ELF-1 (cell line): ENCODE measurements at regions not wholly inside any gene's neighbourhood (a gene's known extent, or its start where the extent isn't known, plus 50 kb on each side); places are given as distances from the start of the nearest gene placed in this dataset.

Experiments
- DNase-seq: peaks from one replicate; pipeline ENCODE4 v3.0.0-alpha.2; 2016; ENCODE audit warnings: low read depth, low spot score

DNA sequence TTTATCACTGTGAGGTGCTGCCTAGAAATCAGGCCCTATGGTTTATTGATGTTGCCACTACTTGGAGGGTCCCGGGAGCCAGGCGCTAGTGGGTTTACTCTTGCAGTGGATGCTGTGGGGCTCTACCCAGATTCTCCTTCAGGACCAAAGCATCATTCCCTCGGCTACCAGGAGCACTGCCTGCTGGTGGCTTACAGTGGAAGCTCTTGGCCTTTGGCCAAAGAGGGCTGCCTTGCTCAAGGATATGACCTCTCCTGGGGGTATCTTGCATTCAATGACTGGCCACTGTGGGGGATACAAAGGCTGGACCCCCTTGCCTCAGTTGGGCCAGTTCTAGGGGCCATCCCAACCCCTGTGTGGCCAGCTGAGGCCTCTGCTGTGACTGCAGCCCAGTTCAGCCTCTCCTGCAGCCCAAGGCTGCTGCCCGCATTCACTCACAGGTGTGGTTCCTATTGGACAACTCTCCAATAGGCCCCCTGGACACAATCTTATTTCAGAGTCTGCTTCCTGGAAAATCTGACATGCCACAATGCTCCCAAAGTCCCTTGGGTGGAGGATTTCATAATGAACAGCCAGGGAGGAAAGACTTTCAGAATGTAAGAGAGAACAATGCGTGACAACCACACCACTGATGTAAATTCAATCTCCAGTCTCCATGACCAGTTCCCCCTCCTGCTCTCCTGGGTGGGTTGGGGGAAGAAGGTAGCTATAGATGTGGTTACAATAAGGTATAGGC lies 196.3 kb downstream of the SNX10 start:
- no peak for DNase-seq

DNA sequence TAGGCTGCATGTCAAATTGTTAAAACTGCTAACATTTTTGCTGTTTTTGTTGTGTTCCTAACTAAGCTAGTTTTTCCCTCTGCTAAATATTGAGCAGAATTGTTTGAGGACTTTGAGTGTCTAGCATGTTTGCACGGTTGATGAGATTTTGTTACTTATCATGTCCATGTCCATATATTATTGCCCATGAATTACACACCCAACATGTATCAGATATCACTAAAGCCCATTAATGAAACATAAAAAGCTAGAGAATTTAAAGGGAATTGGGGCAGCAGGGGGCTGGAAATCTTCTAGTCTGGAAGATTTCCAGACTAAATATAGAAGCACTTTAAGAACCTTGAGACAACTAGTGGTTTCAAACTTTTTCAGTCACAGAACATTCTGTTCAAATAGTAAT lies 197.7 kb downstream of the SNX10 start:
- DNase-seq: no peak

- DNase-seq: no peak
These were observed 198.4 kb downstream of the SNX10 start for GRCh38 chr7:26489906-26490639.

- no peak for DNase-seq
These were observed 199.3 kb downstream of the SNX10 start for GRCh38 chr7:26490640-26491624.

DNA sequence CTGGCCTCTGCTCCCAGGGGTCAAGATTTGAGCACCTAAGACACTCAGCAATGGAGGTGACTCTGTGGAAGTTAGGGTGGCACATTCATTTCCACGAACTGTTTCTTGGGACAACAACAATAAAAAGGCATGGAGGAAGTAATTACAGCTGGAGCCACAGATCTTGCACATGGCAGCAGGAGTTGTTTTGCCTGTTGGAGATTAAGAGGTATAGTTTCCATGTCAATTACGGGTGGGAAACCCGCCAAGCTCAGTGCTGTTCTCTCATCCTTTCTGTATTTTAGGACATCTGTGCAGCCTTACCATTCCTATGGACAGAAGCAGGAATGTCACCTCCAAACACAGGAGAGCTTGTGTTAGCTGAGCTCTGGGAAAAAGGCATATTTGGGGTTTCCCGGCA lies 201.2 kb downstream of the SNX10 start:
- no peak for DNase-seq

GRCh38 chr7:26493737-26494428 lies 202.2 kb downstream of the SNX10 start:
- DNase-seq: no peak

- DNase-seq: no peak
These were observed 203.9 kb downstream of the SNX10 start for GRCh38 chr7:26495569-26495968.

- peak; percentile 48 for DNase-seq
These were observed 206.3 kb downstream of the SNX10 start for GRCh38 chr7:26497801-26498596.

- DNase-seq: no peak
These were observed 207.7 kb downstream of the SNX10 start for GRCh38 chr7:26499315-26499897.

- no peak for DNase-seq
These were observed 209.2 kb downstream of the SNX10 start for GRCh38 chr7:26500749-26501352.

- DNase-seq: no peak
These were observed 212.9 kb downstream of the SNX10 start for GRCh38 chr7:26504411-26505120.

- DNase-seq: no peak
These were observed 214.5 kb downstream of the SNX10 start for GRCh38 chr7:26506196-26506595.

DNA sequence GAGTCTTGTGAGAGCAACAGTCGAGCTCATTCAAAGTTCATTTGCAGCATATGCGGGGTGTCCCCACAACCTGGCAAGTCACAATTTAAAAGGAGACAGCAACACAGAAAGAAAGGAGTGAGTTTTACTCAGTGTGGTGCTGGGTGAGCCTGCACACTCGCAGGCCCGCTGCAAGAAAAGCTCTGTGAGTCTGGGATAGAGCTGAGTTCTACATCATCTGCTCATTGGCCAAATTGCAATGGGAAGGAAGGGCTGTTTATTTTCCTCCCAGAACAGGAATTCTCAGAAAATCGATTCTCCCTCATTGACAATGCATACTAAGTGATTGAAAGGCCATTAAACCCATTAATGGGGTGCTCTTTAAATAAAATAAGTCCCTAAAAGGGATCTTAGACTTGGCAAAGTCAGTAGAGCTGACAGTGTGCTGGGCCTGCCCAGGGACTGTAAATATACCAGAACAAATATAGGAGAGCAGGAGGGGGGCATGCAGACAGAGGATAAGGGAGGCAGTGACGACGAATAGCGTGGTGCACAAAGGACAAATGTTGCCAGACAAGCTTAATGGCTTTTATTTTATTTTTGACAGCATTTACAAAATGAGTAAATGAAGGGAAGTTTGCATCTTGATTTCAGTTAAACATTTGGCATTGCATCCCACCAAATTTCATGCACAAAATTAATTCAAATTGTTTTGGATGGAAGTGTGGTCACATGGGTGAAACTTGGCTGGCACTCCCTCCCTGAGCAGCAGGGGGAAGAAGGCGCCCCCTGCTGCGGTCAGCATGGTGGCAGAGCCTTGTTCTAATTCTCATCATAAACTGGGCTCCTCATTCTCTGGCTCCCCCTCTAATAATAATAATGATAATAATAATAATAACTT lies 215.7 kb downstream of the SNX10 start:
- no peak for DNase-seq

DNA sequence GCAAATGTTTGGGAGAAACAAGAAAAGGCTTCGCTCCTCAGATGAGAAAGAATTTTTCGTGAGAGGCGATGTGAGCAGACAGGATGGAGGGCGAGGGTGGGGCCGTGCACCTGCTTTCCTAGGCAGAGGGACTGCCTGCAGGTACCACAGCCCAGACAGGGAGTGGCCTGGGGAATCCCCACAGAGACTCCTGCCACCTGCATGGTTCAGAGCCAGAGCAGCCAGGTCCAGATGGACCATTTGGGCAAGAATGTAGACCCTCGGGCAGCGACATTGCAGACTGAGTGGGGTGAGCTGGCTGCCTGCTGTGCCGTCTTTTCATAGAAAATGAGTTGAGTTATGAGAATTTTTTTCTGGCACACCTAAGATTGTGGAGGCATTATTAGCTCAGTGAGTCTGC lies 216.8 kb downstream of the SNX10 start:
- DNase-seq: no peak

- DNase-seq: no peak
These were observed 217.3 kb downstream of the SNX10 start for GRCh38 chr7:26508917-26509316.

DNA sequence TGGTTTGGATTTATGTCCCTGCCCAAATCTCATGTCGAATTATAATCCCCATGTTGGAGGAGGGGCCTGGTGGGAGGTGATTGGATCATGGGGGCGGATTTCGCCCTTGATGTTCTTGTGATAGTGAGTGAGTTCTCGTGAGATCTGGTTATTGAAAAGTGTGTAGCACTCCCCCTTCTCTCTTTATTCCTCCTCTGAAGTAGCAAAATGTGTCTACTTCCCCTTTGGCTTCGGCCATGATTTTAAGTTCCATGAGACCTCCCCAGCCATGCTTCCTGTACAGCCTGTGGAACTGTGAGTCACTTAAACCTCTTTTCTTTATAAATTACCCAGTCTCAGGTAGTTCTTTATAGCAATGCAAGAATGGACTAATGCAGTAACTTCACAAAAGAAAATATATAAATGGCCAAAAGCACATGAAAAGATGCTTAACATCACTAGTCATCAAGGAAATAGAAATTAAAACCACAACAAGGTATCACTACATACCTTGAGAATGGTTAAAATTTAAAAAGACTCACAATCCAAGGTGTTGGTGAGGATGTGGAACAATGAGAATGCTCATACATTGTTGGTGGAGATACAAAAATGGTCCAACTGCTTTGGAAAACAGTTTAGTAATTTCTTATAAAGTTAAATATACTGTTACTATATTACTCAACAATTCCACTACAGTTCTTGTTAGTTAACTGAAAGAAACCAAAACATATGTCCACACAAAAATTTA lies 218.7 kb downstream of the SNX10 start:
- no peak for DNase-seq

DNA sequence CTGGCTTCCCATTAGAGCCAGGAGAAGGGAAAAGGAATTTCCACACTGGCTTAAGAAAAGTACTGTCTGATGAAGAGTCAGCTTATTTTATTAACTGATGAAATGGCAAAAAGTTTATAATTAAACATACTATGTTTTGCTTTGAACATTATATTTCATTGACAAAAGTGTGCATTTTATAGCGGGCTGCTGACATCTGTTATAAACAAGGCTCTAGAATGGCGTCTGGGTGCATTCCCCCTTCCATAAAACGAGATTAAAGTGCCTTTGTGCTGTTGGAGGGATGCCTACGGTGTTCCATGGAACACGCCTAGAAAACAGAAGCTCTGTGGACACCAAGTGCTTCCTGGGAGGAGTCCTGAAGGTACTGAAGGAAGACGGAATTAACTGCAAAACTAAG lies 220.2 kb downstream of the SNX10 start:
- DNase-seq: no peak

- DNase-seq: no peak
These were observed 221.1 kb downstream of the SNX10 start for GRCh38 chr7:26512737-26513136.
